ENCODE measurements at regions not wholly inside any gene's neighbourhood (a gene's known extent, or its start where the extent isn't known, plus 50 kb on each side); places are given as distances from the start of the nearest gene placed in this dataset.

DNA sequence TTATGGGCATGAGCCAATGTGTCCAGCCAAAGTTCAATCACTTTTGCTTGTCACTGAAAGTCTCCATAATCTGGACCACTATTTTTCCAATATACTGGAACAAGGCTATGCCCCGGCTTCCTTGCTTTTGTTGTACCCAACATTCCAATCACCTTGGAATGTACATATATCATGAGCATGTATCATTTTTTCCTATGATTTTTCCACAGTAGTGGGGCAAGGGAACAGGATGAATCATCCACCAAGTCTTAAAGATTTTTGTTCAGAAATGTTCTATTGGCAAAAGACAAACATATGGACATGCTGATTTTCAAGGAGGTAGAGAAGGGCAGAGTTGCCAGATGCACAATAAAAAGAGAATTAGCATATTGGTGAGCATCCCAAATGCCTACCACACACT, 548.1 kb upstream of the INTU start:
- Histone ChIP-seq H3K27ac (no peak overlapping the region), H3K4me3 (no peak overlapping the region)
- TF ChIP-seq, protein P1, sequence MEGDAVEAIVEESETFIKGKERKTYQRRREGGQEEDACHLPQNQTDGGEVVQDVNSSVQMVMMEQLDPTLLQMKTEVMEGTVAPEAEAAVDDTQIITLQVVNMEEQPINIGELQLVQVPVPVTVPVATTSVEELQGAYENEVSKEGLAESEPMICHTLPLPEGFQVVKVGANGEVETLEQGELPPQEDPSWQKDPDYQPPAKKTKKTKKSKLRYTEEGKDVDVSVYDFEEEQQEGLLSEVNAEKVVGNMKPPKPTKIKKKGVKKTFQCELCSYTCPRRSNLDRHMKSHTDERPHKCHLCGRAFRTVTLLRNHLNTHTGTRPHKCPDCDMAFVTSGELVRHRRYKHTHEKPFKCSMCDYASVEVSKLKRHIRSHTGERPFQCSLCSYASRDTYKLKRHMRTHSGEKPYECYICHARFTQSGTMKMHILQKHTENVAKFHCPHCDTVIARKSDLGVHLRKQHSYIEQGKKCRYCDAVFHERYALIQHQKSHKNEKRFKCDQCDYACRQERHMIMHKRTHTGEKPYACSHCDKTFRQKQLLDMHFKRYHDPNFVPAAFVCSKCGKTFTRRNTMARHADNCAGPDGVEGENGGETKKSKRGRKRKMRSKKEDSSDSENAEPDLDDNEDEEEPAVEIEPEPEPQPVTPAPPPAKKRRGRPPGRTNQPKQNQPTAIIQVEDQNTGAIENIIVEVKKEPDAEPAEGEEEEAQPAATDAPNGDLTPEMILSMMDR (IDR thresholded peaks at IDR 0.05) = no peak
- TF ChIP-seq POLR2AphosphoS5 (IDR thresholded peaks at IDR 0.05) (no peak), POLR2A (IDR thresholded peaks at IDR 0.05) (no peak), EP300 (IDR thresholded peaks at IDR 0.05) (no peak)

DNA sequence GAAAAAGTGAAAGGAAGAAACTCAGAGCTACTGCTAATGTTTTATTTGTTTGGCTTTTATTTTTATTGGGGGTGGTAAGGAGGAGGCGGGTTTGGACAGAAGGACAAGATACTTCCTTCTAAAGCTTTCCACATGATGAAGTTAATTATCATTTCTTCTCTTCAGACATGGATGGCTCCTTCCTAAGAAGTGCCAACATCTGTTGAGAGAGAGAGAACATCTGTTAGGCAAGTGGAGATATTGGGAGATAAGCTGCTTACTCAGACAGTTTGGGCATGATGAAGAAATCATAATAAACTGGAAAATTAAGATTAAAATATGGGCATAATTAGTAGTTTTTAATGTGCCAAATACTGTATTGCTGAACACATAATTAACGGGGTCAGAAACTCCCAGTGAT, 535.7 kb upstream of the INTU start:
- H3K9me3 ChIP-seq = no peaks in the 10 kb centered on the region
- TF ChIP-seq EP300 (IDR thresholded peaks at IDR 0.05) (no peak), POLR2AphosphoS5 (IDR thresholded peaks at IDR 0.05) (no peak), POLR2A (IDR thresholded peaks at IDR 0.05) (no peak)
- TF ChIP-seq, protein P1 (IDR thresholded peaks at IDR 0.05) = no peak
- ATAC-seq (ENCODE audit: low FRiP score in 2 of 2) (no peak), DNase-seq (no peak)
- WGBS, 2 donors = 73 to 84% methylated on average over 2 of the region's 2 CpGs
- no peak overlapping the region for H3K4me3 ChIP-seq
- H3K4me1 ChIP-seq = no peaks in the 10 kb centered on the region
- H3K27ac ChIP-seq = no peak overlapping the region
- H3K36me3 ChIP-seq = no peaks in the 10 kb centered on the region
- no peaks in the 10 kb centered on the region for H3K27me3 ChIP-seq

More for the DNA sequence above, 548.1 kb upstream of the INTU start:
- DNase-seq (no peak), ATAC-seq (ENCODE audit: low FRiP score in 2 of 2) (no peak)
- Histone ChIP-seq H3K27me3 (no peaks in the 10 kb centered on the region), H3K36me3 (no peaks in the 10 kb centered on the region), H3K9me3 (peaks cover 0 to 10% (median 5%) of the 10 kb centered on the region in 4 donors), H3K4me1 (no peaks in the 10 kb centered on the region)
- WGBS, 2 donors = 93 to 94% methylated on average over 1 of the region's 1 CpG

DNA sequence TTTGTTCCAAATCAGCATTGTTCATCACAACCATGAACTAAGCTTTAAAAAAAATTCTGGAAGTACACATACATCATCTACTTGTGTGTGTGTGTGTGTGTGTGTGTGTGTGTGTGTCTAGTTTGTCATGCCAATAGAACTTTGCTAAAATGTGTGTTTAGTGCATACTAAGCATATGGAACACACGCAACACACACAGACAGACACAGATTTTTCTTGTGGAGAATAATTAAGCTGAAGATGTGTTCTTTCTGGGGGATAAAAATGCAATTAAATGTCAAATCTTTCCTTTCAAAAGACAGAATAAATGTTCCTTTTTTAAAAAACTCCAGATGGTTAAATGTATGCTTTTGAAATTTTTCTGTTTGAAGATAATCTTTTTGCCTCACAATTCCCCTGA, 530.4 kb upstream of the INTU start:
- H3K9me3 ChIP-seq = peaks cover 0 to 2% (median 0%) of the 10 kb centered on the region in 4 donors
- WGBS, 2 donors = 92 to 93% methylated on average over 1 of the region's 1 CpG
- ATAC-seq (ENCODE audit: low FRiP score in 2 of 2) = no peak
- no peaks in the 10 kb centered on the region for H3K27me3 ChIP-seq
- TF ChIP-seq EP300 (IDR thresholded peaks at IDR 0.05) (no peak), POLR2A (IDR thresholded peaks at IDR 0.05) (no peak), POLR2AphosphoS5 (IDR thresholded peaks at IDR 0.05) (no peak)
- TF ChIP-seq, protein P1 (IDR thresholded peaks at IDR 0.05) = no peak
- H3K4me1 ChIP-seq = peaks cover 0 to 3% (median 0%) of the 10 kb centered on the region in 4 donors
- no peak for DNase-seq
- no peaks in the 10 kb centered on the region for H3K36me3 ChIP-seq
- no peak overlapping the region for H3K4me3 ChIP-seq
- no peak overlapping the region for H3K27ac ChIP-seq

DNA sequence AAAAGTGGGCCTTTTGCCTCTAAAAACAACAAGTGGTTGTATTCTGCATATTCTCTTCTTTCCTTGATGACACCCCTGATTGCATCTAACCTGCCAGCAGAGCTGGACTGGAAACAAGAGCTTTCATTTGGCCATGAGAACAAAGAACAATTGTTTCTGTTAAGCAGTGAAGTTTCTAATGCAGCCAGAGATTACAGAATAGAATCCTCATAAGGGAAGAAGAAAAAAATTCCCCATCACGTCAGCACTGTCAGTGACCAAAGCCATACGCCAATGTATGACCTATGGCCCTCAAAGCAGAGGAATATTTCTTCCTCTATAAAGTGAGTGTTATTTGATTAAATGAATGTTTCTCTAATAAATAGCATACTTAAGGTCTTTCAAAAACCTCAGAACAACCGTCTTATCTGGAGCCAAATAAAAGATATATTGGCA, 529.1 kb upstream of the INTU start:
- TF ChIP-seq, protein P1 (IDR thresholded peaks at IDR 0.05) = no peak
- TF ChIP-seq EP300 (IDR thresholded peaks at IDR 0.05) (no peak), POLR2A (IDR thresholded peaks at IDR 0.05) (no peak), POLR2AphosphoS5 (IDR thresholded peaks at IDR 0.05) (no peak)
- Histone ChIP-seq H3K27me3 (no peaks in the 10 kb centered on the region), H3K4me1 (peaks cover 0 to 3% (median 0%) of the 10 kb centered on the region in 4 donors), H3K4me3 (no peak overlapping the region), H3K27ac (no peak overlapping the region), H3K9me3 (peaks cover 0 to 8% (median 3%) of the 10 kb centered on the region in 4 donors), H3K36me3 (no peaks in the 10 kb centered on the region)
- 59 to 67% methylated on average over 3 of the region's 3 CpGs for WGBS, 2 donors
- ATAC-seq (ENCODE audit: low FRiP score in 2 of 2) = peak in 1 of 2 donors; percentile 76
- DNase-seq = no peak

DNA sequence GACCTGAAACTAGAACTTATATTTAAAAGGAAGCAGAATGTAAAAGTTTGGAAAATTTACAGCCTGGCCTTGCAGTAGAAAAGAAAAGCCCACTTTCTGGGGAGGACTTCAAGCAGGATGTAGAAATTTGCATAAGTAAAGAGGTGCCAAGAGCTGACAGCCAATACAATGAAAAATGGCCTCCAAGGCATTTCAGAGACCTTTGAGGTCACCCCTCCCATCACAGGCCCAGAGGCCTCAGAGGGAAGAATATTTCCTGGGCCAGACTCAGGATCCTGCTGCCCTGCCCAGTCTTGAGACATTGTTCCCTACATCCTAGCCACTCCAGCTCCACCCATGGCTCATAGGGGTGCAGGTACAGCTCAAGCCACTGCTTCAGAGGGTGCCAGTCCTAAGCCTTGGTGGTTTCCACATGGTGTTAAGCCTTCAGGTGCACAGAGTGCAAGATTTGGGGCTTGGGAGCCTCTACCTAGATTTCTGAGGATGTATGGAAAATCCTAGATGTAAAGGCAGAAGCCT, 518.9 kb upstream of the INTU start:
- no peaks in the 10 kb centered on the region for H3K4me1 ChIP-seq
- no peak overlapping the region for H3K4me3 ChIP-seq
- no peaks in the 10 kb centered on the region for H3K36me3 ChIP-seq
- no peaks in the 10 kb centered on the region for H3K27me3 ChIP-seq
- ATAC-seq (ENCODE audit: low FRiP score in 2 of 2) (no peak), DNase-seq (no peak)
- TF ChIP-seq POLR2AphosphoS5 (IDR thresholded peaks at IDR 0.05) = no peak
- TF ChIP-seq, protein P1 (IDR thresholded peaks at IDR 0.05) = no peak
- TF ChIP-seq EP300 (IDR thresholded peaks at IDR 0.05) = no peak
- no peak for TF ChIP-seq POLR2A (IDR thresholded peaks at IDR 0.05)
- H3K9me3 ChIP-seq = peaks cover 0 to 4% (median 2%) of the 10 kb centered on the region in 4 donors
- H3K27ac ChIP-seq = no peak overlapping the region
